Heart left ventricle (tissue), 16 donors: ENCODE measurements at regions not wholly inside any gene's neighbourhood (a gene's known extent, or its start where the extent isn't known, plus 50 kb on each side); places are given as distances from the start of the nearest gene placed in this dataset.

Experiments used
- ATAC-seq, 4 donors: fragments of 200-7000 bp; cut with Tn5 transposase; one replicate each; pipeline ENCODE4 v1.9.1; 2020 to 2022; ENCODE audit warnings: moderate library complexity in 4 of 4, mild to moderate bottlenecking in 3 of 4, moderate number of reproducible peaks in 1 of 4
- DNase-seq, 5 donors: peaks; one replicate each; pipeline ENCODE4 v3.0.0-alpha.2; 2020
- H3K27ac ChIP-seq, 12 donors: fragments of 200-600 bp; sonication (generic) in 4 of 12; one replicate each; pipeline versions ENCODE4 v1.5.0 to v1.8.0; 2016 to 2022; ENCODE audit warnings: mild to moderate bottlenecking in 2 of 12
- H3K27me3 ChIP-seq, 9 donors: fragments of 200-600 bp; sonication (generic) in 2 of 9; one replicate each; pipeline versions ENCODE4 v1.5.1 to v1.8.0; 2016 to 2022; ENCODE audit warnings: mild to moderate bottlenecking in 3 of 9
- H3K36me3 ChIP-seq, 9 donors: fragments of 200-600 bp; sonication (generic) in 2 of 9; one replicate each; pipeline versions ENCODE4 v1.5.0 to v1.8.0; 2018 to 2022; ENCODE audit warnings: mild to moderate bottlenecking in 2 of 9
- H3K4me1 ChIP-seq, 12 donors: fragments of 200-600 bp; sonication (generic) in 4 of 12; one replicate each; pipeline versions ENCODE4 v1.5.0 to v1.8.0; 2016 to 2022; ENCODE audit warnings: mild to moderate bottlenecking in 3 of 12
- H3K4me3 ChIP-seq, 12 donors: fragments of 200-600 bp; sonication (generic) in 4 of 12; one replicate each; pipeline versions ENCODE4 v1.5.0 to v1.8.0; 2017 to 2022; ENCODE audit warnings: mild to moderate bottlenecking in 9 of 12, moderate library complexity in 4 of 12
- H3K9me3 ChIP-seq, 12 donors: fragments of 200-600 bp; sonication (generic) in 4 of 12; one replicate each; pipeline versions ENCODE4 v1.5.0 to v1.8.0; 2016 to 2022; ENCODE audit warnings: mild to moderate bottlenecking in 1 of 12
- POLR2A ChIP-seq, 2 donors: fragments of 450-650 bp; IDR thresholded peaks; one replicate each; pipeline ENCODE4 v1.6.1; 2017; ENCODE audit warnings: antibody characterized with exemption in 2 of 2, mild to moderate bottlenecking in 2 of 2, moderate library complexity in 2 of 2
- WGBS, 4 donors: extraction: QIAGEN DNeasy Blood & Tissue Kit in 2 of 4; methylation state at CpG; one replicate each; pipeline versions ENCODE4 v1.1.5 to v1.1.7; 2013 to 2018; 5-methylcytosine and 5-hydroxymethylcytosine counted together
- intact Hi-C, 10 donors: fragments of 100-400 bp; cut with DNase I; formaldehyde crosslinking; loops; one replicate each; pipeline versions ENCODE4 v1.11.1 to v1.14.2; 2022
- TF ChIP-seq, protein P1 (sequence below), 12 donors: fragments of 200-600 bp; sonication (generic) in 4 of 12; IDR thresholded peaks; one replicate each; pipeline versions ENCODE4 v1.5.0 to v1.8.0; 2018 to 2022; ENCODE audit warnings: antibody characterized with exemption in 12 of 12, mild to moderate bottlenecking in 5 of 12
- donor health status: ischemic (EF 13 %, LVEDD 7.1; RV severe dilation, severe dysfunction).
- donor health status: healthy with polysubstance abuse.
- donor health status: DM: no; HTN: yes; CAD: no.
- donor health status: DM: no; HTN: no; CAD: no.
- donor health status: ischemic (EF 25% LVEDD 6.9; RV normal size, moderate dysfunction).
- donor health status: ischemic (EF 25% LVEDD 5.7; RV mildly dilated, moderate dysfunction).
- donor health status: healthy.
- donor health status: DM: yes; HTN: yes; CAD: no.
- donor health status: ischemic (EF 35%, LVEDD 5.7; RV mildly dilated, moderate dysfunction).
- donor health status: nonischemic (EF 11% LVEDD 7.7; RV severe dilation, severe dysfunction).
- donor health status: DM: yes; HTN: yes; CAD: no.
- donor health status: PGD.
- donor health status: ischemic (EF 29% LVEDD 5.4; RV normal size, mild dysfunction).
- donor health status: nonischemic (EF 23%, LVEDD 6.1; RV moderate dilation, normal function).

DNA sequence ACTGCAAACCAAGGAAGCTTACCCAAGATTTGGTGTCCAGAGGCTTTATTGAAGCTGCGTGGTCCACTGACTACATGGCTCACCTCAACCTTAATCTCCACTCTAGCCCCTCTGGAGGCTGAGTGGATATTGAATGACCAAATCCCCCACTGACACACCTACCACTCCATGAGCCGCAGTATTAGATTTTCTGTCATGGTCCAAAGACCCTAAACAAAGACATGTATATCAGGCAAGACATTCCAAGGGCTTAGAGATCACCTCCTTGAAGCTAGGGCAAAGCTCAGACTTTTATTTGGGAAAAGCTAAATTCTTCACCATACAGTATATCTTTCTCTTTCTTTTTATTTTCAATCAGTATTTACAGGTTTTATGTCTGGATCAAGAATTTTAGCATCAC lies 346.2 kb upstream of the CTNND2 start:
- 72 to 81% (median 77%) methylated on average over 2 of the region's 2 CpGs for WGBS, 4 donors
- intact Hi-C loops: no loop called here
- TF ChIP-seq, protein P1, sequence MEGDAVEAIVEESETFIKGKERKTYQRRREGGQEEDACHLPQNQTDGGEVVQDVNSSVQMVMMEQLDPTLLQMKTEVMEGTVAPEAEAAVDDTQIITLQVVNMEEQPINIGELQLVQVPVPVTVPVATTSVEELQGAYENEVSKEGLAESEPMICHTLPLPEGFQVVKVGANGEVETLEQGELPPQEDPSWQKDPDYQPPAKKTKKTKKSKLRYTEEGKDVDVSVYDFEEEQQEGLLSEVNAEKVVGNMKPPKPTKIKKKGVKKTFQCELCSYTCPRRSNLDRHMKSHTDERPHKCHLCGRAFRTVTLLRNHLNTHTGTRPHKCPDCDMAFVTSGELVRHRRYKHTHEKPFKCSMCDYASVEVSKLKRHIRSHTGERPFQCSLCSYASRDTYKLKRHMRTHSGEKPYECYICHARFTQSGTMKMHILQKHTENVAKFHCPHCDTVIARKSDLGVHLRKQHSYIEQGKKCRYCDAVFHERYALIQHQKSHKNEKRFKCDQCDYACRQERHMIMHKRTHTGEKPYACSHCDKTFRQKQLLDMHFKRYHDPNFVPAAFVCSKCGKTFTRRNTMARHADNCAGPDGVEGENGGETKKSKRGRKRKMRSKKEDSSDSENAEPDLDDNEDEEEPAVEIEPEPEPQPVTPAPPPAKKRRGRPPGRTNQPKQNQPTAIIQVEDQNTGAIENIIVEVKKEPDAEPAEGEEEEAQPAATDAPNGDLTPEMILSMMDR (IDR thresholded peaks at IDR 0.05): no peak
- no peak for TF ChIP-seq POLR2A (IDR thresholded peaks at IDR 0.05)
- H3K27me3 ChIP-seq: no peaks in the 10 kb centered on the region
- H3K27ac ChIP-seq: no peak overlapping the region
- DNase-seq (no peak), ATAC-seq (no peak)
- no peak overlapping the region for H3K4me3 ChIP-seq
- H3K9me3 ChIP-seq: peaks cover 0 to 10% (median 0%) of the 10 kb centered on the region in 12 donors
- no peaks in the 10 kb centered on the region for H3K36me3 ChIP-seq
- H3K4me1 ChIP-seq: no peaks in the 10 kb centered on the region

DNA sequence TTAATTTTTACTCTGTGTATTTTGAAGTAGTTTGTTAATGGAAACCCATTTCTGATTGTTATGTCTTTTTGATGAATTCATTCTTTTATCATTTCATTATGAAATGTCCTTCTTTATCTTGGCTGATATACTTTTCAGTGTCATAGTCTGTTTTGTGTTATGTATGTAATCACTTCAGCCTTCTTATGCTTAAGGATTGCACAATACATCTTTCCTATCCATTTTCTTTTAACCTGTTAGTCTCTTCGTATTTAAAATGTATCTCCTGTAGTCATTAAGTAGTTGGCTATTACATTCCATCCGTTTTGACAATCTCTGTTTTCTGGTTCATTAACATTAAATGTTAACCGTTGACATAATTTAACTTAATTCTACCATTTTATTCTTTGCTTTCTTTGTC lies 344.6 kb upstream of the CTNND2 start:
- no peak for DNase-seq
- no peak overlapping the region for H3K27ac ChIP-seq
- no peak overlapping the region for H3K4me3 ChIP-seq
- H3K36me3 ChIP-seq: no peaks in the 10 kb centered on the region
- TF ChIP-seq POLR2A (IDR thresholded peaks at IDR 0.05): no peak
- TF ChIP-seq, protein P1 (IDR thresholded peaks at IDR 0.05): no peak
- H3K27me3 ChIP-seq: no peaks in the 10 kb centered on the region
- H3K9me3 ChIP-seq: peaks cover 0 to 5% (median 0%) of the 10 kb centered on the region in 12 donors
- WGBS, 4 donors: 71 to 73% (median 72%) methylated on average over 3 of the region's 3 CpGs
- intact Hi-C loops: no loop called here
- H3K4me1 ChIP-seq: no peaks in the 10 kb centered on the region
- ATAC-seq: no peak

DNA sequence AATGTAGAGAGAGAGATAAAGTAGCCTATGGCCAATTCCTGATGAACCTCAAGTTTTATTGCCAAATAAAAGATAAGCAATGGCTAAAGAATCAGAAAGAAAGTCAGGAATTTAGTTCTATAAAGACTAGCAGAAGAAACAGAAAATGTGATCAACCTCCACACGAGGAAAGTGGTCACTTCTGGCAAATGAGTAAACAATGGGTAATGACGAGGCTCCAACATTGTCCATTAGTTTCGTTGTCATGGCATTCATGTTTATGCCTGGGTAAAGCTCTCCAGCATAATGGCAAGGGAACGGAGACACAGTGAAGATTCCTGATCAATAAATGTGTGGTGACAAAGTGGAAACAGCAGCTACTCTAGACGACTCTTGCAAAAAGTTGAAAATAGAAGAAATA lies 341.8 kb upstream of the CTNND2 start:
- TF ChIP-seq, protein P1 (IDR thresholded peaks at IDR 0.05): no peak
- no peak for TF ChIP-seq POLR2A (IDR thresholded peaks at IDR 0.05)
- Histone ChIP-seq H3K36me3 (no peaks in the 10 kb centered on the region), H3K27me3 (no peaks in the 10 kb centered on the region), H3K4me1 (no peaks in the 10 kb centered on the region), H3K27ac (no peak overlapping the region), H3K4me3 (no peak overlapping the region), H3K9me3 (peaks cover 0 to 5% (median 0%) of the 10 kb centered on the region in 12 donors)
- WGBS, 4 donors: 75 to 81% (median 78%) methylated on average over 5 of the region's 5 CpGs
- no peak for ATAC-seq
- intact Hi-C loops: no loop called here
- DNase-seq: no peak

DNA sequence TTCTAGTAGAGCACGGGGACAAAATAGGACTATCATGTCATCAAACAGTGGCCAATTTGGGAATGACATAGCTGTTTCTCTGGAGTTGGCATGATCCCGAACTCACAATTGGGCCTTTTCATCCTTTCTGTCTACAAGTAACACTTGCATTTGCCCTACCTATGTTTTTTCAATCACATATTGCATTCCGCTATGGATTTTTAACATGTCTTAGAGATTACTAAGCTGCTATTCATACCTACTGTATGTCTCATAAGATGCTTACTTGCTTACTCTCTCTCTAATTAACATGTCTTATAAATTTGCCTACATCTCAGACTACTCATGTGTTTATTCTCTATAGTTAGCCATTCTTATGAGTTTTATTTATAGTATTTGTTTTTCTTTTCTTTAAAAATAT lies 341.2 kb upstream of the CTNND2 start:
- Histone ChIP-seq H3K4me1 (no peaks in the 10 kb centered on the region), H3K27ac (no peak overlapping the region), H3K4me3 (no peak overlapping the region), H3K27me3 (no peaks in the 10 kb centered on the region), H3K36me3 (no peaks in the 10 kb centered on the region), H3K9me3 (peaks cover 0 to 5% (median 0%) of the 10 kb centered on the region in 12 donors)
- intact Hi-C loops: no loop called here
- TF ChIP-seq POLR2A (IDR thresholded peaks at IDR 0.05): no peak
- TF ChIP-seq, protein P1 (IDR thresholded peaks at IDR 0.05): no peak
- DNase-seq (no peak), ATAC-seq (no peak)
- 85 to 89% (median 86%) methylated on average over 3 of the region's 3 CpGs for WGBS, 4 donors
